GM18907 (cell line): ENCODE measurements at regions not wholly inside any gene's neighbourhood (a gene's known extent, or its start where the extent isn't known, plus 50 kb on each side); places are given as distances from the start of the nearest gene placed in this dataset.

Experiments used
- ATAC-seq: cut with Tn5 transposase; IDR thresholded peaks from one replicate; pipeline ENCODE4 v1.9.1; 2021; ENCODE audit warnings: mild to moderate bottlenecking, moderate library complexity; ENCODE audit not compliant: unreplicated experiment

DNA sequence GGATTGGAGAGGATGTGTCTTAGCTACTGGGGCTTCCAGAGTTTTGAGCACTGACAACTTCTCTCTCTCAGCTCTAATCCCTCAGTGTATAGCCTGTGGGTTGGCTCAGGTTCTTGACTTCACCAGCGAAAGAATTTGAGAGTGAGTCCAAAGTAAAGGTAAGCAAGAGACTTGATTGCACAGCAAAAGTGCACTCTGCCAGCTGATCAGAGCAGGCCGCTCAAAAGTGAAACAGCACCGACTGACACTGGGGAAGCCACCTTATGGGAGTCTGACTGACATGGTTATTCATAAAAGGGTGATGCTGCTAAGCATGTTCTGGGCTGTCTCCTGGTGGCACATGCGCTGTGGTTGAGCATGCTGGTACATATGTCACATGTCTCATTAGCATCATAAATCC lies 389.5 kb downstream of the CBLN4 start:
- ATAC-seq: no peak

DNA sequence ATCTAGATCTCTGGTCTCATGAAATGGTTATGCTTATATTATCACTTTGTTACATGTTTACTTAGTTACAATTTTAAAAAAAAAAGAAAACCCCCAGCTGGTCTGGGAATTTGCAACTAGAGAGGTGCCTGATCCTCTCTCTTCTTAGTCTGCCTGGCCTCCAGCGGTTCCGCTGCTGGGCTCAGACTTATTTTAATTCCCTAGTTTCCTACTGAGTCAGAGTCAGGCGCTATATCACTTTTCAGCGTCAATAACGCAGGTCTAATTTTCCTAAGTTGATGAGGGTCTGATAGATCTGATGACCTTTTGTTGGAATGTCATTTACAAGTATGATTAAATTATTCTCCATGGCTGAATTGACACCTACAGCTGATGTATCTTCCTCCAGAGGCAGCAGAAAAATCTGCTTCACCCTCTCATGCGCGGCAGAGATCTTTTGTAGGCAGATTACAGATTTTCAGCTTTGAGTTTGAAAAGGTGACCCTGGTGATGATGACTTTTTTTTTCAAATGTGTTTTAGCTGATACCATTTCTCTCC lies 391.0 kb downstream of the CBLN4 start:
- ATAC-seq: no peak

DNA sequence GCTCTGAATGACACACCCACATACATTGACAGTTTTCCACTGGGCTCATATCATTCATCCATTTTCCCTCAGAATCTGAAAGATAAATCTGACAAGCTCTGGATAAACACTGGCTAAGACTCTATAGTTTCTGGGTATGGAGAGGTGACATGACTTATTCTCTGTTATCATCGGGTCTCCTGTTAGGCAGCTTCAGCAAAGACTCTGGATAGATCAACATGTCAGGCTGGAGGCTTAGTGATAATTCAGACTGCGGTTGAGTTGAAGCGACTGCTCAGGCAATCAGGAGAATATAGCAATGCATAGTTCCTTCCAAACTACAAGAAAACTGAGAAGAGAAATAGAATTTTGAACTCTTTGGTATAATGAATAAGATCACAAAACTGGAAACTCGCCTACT lies 394.6 kb downstream of the CBLN4 start:
- ATAC-seq: no peak

DNA sequence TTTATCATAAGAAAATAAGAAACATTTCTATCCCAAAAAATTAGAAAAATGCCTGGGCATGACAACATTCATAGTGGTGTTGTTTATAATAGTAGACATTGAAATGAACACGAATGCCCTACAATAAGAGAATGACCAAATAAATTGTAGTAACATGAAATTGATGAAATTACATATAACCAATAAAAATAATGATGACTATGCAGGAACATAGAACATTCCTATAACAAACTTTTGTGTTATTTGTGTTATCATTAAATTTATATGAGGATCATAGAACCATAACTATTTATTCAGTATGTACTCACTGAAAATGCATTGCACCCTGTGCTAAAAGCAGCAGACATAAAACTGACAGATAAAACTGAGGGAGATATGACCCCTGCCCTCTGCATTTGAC lies 399.7 kb downstream of the CBLN4 start:
- no peak for ATAC-seq

DNA sequence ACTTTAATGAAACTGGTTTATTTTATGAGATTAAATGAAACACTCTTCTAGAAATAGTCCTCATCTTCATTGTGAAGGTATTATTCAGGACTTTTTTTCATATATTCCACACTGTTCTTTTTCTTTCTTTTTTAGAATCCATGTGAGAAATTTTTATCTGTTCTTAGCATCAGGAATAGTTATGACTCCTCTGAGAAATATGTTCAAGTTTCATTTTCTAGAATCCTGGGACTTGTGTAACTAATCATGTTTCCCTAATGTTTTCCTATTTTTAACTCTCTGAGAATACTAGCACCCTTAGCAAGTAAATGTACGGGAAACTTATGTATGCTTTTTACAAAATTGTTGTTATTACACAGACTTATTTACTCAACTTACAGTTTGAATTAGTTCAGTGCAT lies 407.8 kb downstream of the CBLN4 start:
- ATAC-seq: no peak

DNA sequence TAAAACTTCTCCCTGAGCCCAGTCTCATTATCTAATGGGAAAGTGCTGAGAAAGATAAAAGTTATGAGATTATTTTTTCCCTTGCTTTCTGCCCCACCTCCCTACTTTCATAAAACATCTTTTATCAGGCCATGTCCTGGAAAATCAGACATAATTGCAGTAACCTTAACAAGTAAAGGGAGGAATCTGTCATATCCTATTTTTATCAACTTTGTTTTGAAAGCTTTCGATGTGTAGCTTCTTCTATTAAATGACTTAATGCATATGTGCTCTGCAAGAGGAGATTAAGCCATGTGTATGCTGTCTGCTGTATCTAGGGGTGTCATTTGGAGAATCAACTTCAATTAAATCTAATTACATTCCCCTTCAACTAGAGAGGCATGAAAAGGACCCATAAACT lies 408.9 kb downstream of the CBLN4 start:
- no peak for ATAC-seq

DNA sequence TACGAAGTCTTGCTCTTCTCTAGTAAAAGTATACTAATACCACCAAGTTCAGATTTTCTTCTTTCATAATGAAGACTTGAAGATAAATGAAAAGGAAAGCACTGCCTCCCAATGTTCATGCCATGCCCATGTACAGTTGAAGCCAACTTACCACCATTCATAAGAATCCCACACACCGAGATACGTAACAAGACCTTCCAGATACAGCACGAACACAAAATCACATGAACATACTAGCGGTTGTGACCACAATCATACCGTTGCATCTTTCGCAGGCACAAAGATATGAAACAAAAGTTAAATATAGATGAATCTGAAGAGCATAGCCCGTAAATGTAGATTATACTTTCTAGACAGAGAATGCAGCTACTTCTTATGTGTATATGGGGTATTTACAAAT lies 412.5 kb downstream of the CBLN4 start:
- no peak for ATAC-seq

DNA sequence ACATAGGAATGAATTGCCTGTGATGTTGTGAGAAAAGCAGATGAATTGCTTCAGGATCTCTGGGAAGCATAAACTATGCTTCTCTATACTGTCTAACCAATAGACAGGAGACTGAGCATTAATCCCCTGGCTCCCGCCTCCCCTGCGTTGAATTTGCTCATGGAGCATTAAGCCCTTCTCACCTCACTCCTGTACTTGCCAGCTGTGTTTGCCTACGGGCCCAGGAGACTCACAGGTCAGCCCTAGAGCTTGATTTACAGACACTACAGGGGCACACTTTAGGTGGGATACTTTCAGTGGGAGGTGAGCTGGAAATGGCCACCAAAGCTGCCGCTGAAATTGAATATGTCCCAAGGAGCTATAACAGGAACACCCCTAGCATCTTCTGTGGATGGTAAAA lies 418.7 kb downstream of the CBLN4 start:
- ATAC-seq: no peak

DNA sequence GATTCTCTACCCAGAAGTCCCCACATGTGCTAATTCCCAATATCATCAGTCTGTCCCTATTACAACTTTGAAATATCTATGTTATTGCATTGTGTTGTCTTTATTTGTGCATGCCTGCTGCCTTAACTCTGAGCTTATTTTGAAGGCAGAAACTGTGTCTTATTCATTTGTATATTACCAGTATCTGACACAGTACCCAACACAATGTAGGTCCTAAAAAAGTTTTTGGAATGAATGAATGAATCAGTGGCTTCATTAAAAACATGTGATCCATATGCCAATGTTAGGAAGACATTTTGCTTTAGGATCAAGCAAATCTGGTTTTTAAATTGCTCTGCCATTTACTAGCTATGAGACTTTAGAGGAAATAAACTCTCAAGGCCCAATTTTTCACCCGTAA lies 420.4 kb downstream of the CBLN4 start:
- no peak for ATAC-seq

DNA sequence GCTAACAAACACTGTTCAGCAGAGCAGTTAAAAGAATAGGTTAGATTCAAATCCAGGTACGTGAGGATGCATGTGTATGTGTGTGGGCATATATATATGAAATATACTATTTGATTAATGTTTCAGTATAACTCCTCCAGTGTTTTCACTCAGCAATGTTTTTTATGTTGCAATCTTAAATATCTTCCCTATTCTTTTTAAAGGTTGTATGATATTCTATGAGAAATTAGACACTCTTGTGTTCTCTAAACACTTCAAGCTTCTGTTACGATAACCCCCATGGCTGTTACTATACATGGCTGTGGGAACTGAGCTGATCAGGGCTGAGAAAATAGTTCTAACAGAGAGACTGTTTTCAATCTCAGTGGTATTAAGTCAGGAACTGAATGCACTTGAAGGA lies 421.0 kb downstream of the CBLN4 start:
- ATAC-seq: no peak

DNA sequence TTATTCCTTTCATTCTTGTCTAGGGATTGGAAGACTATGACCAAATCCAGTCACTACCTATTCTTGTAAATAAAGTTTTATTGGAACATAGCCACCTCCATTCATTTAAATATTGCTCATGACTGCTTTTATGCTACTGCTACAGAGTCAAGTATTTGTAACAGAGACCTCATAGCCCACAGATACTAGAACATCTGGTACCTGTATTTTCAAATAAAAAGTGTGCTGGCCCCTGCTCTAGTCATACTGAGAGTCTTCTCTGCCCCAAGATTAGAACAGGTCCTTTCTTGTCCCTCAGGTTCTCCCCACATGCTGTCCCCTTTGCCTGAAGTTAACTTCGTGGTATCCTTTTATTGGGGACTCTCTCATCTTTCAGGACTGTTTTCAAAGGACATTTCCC lies 422.3 kb downstream of the CBLN4 start:
- no peak for ATAC-seq

DNA sequence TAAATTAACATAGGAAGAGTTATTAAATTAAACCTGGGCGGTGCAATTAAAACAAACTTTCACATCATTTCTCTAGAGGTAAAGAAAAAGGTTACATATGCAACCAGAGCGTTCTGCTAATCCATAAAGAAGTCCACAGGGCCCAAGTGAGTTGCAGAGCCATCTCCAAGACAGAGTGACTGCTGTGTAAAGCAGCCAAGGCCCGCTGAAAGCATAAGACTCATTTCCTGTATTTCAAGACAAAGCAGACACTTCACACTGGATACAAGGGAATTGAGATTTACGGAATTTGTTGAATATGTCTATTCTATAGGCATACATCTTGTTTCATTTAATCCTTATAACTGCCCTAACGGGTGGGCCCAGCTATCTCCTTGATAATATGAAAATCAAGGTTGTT lies 422.8 kb downstream of the CBLN4 start:
- no peak for ATAC-seq

DNA sequence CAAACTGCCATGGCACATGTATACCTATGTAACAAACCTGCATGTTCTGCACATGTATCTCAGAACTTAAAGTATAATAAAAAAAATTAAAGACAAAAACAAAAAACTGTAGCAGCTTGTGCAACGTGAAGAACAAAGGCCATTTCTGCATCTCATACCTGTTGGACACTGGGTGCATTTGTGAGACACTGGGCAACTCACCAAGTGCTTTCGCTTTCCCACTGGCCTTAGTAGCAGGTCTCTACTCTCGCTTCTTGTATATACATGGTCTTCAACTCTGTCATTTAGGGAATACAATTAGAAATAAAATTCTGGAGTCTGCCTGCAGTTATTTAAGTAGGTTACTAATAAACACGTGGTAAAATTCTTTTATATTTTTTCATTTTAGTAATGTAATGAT lies 423.8 kb downstream of the CBLN4 start:
- no peak for ATAC-seq

DNA sequence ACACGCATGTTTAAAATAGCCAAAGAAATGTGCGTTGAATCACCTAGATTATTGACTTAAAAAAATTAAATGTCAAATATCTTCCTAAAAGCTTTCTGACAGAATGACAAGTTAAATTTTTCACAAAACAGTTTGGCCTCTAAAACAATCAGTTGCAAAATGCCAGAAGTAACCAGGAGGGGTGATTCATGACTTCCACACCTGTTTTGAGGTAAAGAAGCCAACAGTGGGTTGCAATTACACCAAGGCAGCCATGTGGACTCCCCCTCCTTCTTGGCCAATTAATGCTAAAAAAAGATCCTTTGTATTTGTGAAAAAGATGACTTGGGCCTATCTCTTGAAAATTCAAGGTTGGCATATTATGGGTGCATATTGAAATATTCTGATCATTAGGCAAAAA lies 424.8 kb downstream of the CBLN4 start:
- no peak for ATAC-seq

DNA sequence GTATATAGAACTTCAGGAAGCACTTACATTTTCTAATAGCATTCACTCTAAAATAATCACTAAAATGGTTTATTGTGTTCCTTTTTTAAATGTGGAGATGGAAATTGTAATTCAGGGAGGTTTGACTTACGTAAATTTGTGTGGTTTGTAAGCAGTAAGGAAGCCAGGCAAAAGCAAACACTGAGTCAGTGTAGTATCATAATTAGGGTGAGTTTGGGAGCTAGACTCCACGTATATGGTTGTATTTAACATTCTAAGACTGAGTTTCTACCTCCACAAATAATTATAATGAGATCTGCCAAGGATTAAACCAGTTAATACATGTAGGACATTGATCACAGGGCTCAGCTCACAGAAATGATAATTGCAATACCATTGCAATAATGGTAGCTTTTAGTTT lies 425.5 kb downstream of the CBLN4 start:
- ATAC-seq: no peak

DNA sequence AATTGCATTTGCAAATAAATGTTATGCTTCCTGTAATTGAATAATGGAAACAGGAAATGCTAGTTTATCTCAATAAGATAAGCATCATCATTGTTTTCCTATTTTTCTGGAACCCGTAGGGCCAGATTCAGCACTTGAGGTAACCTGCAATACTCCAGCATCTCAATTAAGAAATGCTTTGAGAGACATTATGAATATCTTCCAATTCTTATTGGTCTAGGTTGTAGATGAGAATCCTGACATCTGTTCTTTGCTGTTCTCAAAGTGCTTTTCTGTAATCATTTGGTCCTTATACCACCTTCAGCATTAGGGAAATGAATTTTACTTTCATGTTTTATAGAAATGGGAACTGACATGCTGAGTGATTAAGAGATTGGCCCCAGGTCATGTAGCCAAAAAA lies 428.3 kb downstream of the CBLN4 start:
- no peak for ATAC-seq

DNA sequence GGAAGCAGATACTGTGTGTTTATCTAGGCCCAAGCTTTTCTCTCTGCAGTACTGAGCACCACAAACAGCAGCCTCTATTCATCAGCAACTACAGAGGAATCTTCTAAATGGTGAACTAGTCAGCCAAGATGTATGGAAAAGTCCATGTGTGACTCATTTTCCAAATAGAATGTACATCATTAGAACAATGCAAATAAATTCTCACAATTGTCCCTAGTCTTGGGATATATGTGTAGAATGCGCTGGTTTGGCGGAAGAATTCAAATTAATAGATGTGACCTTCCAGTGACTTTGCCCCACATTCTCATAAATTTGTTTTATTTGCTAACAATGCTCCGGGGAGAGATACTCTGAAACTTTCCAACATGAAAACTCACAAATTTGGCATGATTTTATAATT lies 436.2 kb downstream of the CBLN4 start:
- ATAC-seq: no peak

DNA sequence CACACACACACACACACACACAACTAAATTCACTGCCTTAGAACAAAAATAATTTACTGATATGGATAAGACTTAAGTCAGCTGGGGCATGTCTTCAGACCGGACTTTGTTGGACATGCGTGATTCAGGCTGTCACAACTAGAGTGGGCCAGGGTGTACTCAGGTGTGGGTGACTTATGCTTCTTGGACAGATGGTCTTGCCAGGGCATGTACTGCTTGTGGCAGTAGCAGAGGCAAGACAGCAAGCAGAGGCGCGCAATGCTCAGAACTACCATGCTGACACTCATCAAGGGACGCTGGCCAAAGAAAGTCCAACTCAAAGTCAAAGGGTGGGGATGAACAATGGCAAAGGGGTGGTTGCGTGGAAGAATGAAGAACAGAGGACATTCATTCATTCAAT lies 437.5 kb downstream of the CBLN4 start:
- no peak for ATAC-seq

DNA sequence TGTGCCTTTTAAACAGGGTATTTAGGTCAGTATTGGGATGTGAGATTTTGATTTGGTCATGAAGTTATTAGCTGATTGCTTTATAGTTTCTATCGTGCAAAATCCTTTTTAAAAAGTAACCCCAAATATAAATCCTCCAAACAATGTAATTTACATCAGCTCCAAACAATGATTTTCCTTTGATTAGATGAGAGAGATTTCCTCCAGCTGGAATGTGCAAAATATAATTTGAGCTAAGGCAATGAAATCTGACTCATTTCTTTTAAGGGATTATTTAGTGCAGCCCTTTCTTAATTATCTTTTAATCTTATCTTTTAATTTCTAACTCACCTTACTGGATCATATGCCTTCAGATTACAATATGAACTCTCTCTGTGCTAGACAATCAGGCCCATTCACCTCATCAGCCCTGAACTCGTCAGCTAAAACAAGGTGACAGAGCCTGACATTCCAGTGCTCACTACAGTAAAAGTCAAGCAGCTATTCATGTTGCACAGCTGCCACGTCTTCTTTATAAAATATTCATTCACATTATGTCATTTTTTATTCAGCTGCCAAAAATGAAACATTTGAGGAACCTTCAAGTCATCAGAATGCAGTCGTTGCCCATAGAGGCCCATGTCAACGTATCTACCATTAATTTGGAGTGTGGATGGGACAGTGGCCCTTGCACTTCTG lies 440.1 kb downstream of the CBLN4 start:
- no peak for ATAC-seq

DNA sequence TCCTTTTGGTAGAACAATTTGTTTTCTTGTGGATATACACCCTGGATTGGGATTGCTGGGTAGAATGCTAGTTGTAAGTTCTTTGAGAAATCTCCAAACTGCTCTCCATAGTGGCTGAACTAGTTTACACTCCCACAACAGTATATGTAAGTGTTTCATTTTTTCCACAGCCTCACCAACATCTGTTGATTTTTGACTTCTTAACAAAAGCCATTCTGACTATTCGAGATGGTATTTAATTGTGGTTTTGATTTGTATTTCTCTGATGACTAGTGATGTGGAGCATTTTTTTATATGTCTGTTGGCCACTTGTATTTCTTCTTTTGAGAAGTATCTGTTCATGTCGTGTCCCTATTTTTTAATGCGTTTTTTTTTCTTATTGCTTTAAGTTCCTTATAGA lies 444.1 kb downstream of the CBLN4 start:
- ATAC-seq: no peak

DNA sequence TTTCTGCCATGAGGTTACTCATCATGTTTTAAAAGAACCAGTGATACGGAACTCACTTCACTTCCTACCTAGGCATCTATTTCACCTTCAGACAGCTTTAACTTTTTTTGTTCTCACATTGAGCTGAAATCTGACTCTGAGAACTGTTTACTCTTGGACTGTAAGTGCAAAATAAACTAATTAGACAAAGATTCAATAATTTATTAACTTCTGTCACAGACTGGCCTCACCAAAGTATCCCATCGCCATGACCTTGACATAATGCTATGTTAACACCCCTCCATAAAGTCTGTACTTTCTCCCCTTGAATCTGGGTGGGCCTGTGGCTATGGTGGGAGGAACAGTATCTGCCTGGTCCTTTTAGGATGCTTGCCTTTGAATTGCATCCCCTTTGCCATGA lies 448.1 kb downstream of the CBLN4 start:
- no peak for ATAC-seq

DNA sequence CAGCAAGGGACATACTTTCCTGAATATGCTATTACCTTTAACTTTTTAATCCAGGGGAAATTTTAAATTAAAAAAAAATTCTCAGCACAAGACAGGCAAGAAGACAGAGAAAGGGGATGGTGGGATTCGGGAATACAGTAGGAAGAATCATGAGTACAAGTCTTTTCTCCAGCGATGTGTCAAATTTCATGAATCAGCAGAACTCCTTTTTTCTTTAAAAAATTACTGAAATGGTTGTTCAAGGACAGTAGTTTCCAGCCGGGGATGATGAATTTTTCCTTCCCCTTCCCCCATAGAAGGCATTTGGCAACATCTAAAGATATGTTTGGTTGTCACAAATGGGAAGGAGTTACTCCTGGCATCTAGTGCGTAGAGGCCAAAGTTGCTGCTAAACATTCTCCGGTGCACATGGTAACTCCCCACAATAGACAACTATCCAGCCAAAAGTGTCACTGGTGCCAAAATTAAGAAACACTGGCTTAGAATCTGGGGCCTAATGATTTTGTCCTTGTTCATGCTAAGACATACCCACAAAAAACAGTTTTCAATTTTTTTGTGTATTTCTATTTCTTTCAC lies 450.2 kb downstream of the CBLN4 start:
- no peak for ATAC-seq

DNA sequence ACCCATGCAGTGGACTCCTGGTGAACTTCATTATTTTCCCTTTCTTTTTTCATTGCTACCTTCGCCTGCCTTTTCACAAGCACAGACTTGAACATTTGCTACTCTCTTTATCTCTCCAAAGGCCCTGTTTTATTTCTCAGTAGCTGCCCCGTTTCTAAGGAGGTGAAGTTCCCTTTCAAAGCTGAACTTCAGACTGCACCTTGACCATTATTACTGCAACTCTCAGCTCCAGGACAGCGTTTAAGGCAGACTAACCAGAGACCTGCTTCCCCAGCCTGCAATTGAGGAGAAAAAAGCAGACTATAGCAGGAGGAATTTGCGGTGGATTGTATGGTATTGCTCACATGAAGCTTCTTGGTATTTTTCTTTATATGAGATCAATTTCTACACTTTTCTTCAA lies 460.7 kb downstream of the CBLN4 start:
- ATAC-seq: no peak
